C4-2B (cell line): ENCODE measurements at regions not wholly inside any gene's neighbourhood (a gene's known extent, or its start where the extent isn't known, plus 50 kb on each side); places are given as distances from the start of the nearest gene placed in this dataset.
"Not testable (repeated sequence)": the region's sequence is repeated elsewhere in the genome, so short reads cannot be mapped to it uniquely, and the experiment has no call there.

Experiments used
- H3K27ac ChIP-seq: fragments of 450-650 bp; 2 replicates; pipeline ENCODE4 v1.5.1; 2017
- CTCF ChIP-seq: fragments of 450-650 bp; conservative IDR thresholded peaks from 2 replicates; pipeline ENCODE4 v1.5.1; 2017; ENCODE audit warnings: mild to moderate bottlenecking
- ZFX ChIP-seq: fragments of 450-650 bp; IDR thresholded peaks from 2 replicates; pipeline ENCODE4 v1.6.1; 2017

GRCh38 chr5:109998208-109998607 lies 308.5 kb downstream of the MAN2A1 start:
- TF ChIP-seq ZFX: no peak
- TF ChIP-seq CTCF: no peak
- no peak overlapping the region for H3K27ac ChIP-seq

GRCh38 chr5:109998726-109999125 lies 309.0 kb downstream of the MAN2A1 start:
- TF ChIP-seq CTCF: no peak
- TF ChIP-seq ZFX: no peak
- H3K27ac ChIP-seq: no peak overlapping the region

GRCh38 chr5:110001648-110002047 lies 311.9 kb downstream of the MAN2A1 start:
- H3K27ac ChIP-seq: no peak overlapping the region
- TF ChIP-seq CTCF: no peak
- TF ChIP-seq ZFX: no peak

GRCh38 chr5:110002652-110003051 lies 312.9 kb downstream of the MAN2A1 start:
- TF ChIP-seq CTCF: no peak
- TF ChIP-seq ZFX: no peak
- no peak overlapping the region for H3K27ac ChIP-seq

- H3K27ac ChIP-seq: not testable (repeated sequence)
These were observed 316.3 kb downstream of the MAN2A1 start for GRCh38 chr5:110005907-110006562.

- no peak for TF ChIP-seq CTCF
- no peak for TF ChIP-seq ZFX
- no peak overlapping the region for H3K27ac ChIP-seq
These were observed 317.4 kb downstream of the MAN2A1 start for GRCh38 chr5:110007101-110007500.

GRCh38 chr5:110008131-110008530 lies 318.4 kb downstream of the MAN2A1 start:
- H3K27ac ChIP-seq: no peak overlapping the region
- no peak for TF ChIP-seq ZFX
- no peak for TF ChIP-seq CTCF

GRCh38 chr5:110012145-110012544 lies 322.4 kb downstream of the MAN2A1 start:
- TF ChIP-seq CTCF: no peak
- no peak for TF ChIP-seq ZFX
- no peak overlapping the region for H3K27ac ChIP-seq
